Activated CD8-positive, alpha-beta T cell treated with anti-CD3 and anti-CD28 coated beads for 36 hours (primary cell): ENCODE measurements at regions not wholly inside any gene's neighbourhood (a gene's known extent, or its start where the extent isn't known, plus 50 kb on each side); places are given as distances from the start of the nearest gene placed in this dataset.

Experiments used
- ATAC-seq: fragments of 200-7000 bp; cut with Tn5 transposase; one replicate; pipeline ENCODE4 v1.10.0; 2021; ENCODE audit warnings: mild to moderate bottlenecking, moderate library complexity
- CTCF ChIA-PET: fragments of 350-600 bp; sonication (Branson Sonifier 250); formaldehyde crosslinking; loops from one replicate; lab custom pipeline; 2021; ENCODE audit warnings: antibody characterized with exemption; lab: Charles Lee
- POLR2A ChIA-PET: fragments of 350-600 bp; sonication (Branson Sonifier 250); formaldehyde crosslinking; loops from one replicate; lab custom pipeline; 2021; ENCODE audit warnings: antibody characterized with exemption; lab: Charles Lee
- DNase-seq: peaks from one replicate; pipeline ENCODE4 v3.0.0-alpha.2; 2020
- H3K27ac Mint-ChIP-seq: one replicate; pipeline ENCODE4 v1.8.0; 2021; ENCODE audit warnings: mild to moderate bottlenecking, mixed read lengths
- H3K27me3 Mint-ChIP-seq: one replicate; pipeline ENCODE4 v1.8.0; 2021; ENCODE audit warnings: mixed read lengths
- H3K36me3 Mint-ChIP-seq: one replicate; pipeline ENCODE4 v1.8.0; 2021; ENCODE audit warnings: low read depth, mixed read lengths
- H3K4me1 Mint-ChIP-seq: one replicate; pipeline ENCODE4 v1.8.0; 2021; ENCODE audit warnings: low read depth, mixed read lengths
- H3K4me3 Mint-ChIP-seq: one replicate; pipeline ENCODE4 v1.8.0; 2021; ENCODE audit warnings: mild to moderate bottlenecking, moderate library complexity, mixed read lengths
- H3K9me3 Mint-ChIP-seq: one replicate; pipeline ENCODE4 v1.8.0; 2021; ENCODE audit warnings: mixed read lengths
- intact Hi-C: fragments of 100-400 bp; cut with micrococcal nuclease; formaldehyde crosslinking; loops from one replicate; pipeline ENCODE4 v1.10.0; 2022
- TF ChIP-seq, protein P1 (sequence below): fragments of 200-600 bp; IDR thresholded peaks from one replicate; pipeline ENCODE4 v1.8.0; 2022; ENCODE audit warnings: antibody characterized with exemption, mild to moderate bottlenecking

DNA sequence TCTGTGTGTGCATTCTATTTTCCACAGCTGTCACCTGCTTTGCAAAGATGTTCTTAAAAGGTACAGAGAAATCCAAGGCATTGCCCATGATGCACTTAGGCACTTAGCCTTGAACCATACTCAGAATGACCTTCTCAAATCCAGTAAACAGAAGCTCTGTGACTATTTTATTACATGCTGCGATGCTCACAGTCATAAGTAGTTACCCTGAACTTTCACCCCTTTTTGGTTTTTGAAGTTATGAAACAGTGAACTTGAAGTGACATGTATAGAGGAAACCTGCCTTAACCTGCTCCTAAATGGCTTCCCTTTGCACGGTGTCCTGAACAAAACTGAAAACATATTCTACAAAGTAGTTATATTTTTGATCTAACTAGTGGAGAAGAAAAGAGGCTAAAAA, 100.4 kb downstream of the SLC10A2 start:
- POLR2A ChIA-PET, result no interaction called here
- Mint-ChIP-seq H3K27ac (no peak overlapping the region), H3K9me3 (no peaks in the 10 kb centered on the region), H3K4me1 (no peaks in the 10 kb centered on the region), H3K27me3 (peaks cover 3% of the 10 kb centered on the region), H3K36me3 (no peaks in the 10 kb centered on the region), H3K4me3 (no peak overlapping the region)
- ATAC-seq, result no peak
- CTCF ChIA-PET, result no interaction called here
- intact Hi-C loops, result no loop called here
- TF ChIP-seq, protein P1, sequence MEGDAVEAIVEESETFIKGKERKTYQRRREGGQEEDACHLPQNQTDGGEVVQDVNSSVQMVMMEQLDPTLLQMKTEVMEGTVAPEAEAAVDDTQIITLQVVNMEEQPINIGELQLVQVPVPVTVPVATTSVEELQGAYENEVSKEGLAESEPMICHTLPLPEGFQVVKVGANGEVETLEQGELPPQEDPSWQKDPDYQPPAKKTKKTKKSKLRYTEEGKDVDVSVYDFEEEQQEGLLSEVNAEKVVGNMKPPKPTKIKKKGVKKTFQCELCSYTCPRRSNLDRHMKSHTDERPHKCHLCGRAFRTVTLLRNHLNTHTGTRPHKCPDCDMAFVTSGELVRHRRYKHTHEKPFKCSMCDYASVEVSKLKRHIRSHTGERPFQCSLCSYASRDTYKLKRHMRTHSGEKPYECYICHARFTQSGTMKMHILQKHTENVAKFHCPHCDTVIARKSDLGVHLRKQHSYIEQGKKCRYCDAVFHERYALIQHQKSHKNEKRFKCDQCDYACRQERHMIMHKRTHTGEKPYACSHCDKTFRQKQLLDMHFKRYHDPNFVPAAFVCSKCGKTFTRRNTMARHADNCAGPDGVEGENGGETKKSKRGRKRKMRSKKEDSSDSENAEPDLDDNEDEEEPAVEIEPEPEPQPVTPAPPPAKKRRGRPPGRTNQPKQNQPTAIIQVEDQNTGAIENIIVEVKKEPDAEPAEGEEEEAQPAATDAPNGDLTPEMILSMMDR, result no peak
- no peak for DNase-seq

DNA sequence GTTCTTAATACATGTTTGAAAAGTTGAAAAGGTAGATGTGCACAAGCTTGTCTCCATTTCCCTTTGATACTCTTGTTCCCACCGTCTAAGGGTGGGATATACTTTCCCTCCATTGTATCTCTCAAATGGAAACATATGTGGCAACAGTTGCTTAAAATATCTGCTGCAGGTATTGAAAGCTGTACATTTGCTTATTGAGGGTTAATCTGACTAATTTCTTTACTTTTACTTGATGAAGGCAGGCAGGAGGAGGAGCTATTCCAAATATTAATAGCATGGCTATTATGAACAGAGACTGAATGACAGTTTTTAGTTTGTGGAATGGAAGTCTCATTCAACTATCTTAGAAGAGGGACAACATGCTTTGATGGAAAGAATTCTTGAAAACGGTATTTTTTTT, 103.8 kb downstream of the SLC10A2 start:
- H3K4me1 Mint-ChIP-seq, result no peaks in the 10 kb centered on the region
- H3K27ac Mint-ChIP-seq, result no peak overlapping the region
- TF ChIP-seq, protein P1, result no peak
- H3K36me3 Mint-ChIP-seq, result no peaks in the 10 kb centered on the region
- ATAC-seq, result no peak
- peaks cover 3% of the 10 kb centered on the region for H3K27me3 Mint-ChIP-seq
- H3K9me3 Mint-ChIP-seq, result no peaks in the 10 kb centered on the region
- no peak overlapping the region for H3K4me3 Mint-ChIP-seq
- POLR2A ChIA-PET, result no interaction called here
- intact Hi-C loops, result no loop called here
- no peak for DNase-seq
- CTCF ChIA-PET, result no interaction called here

DNA sequence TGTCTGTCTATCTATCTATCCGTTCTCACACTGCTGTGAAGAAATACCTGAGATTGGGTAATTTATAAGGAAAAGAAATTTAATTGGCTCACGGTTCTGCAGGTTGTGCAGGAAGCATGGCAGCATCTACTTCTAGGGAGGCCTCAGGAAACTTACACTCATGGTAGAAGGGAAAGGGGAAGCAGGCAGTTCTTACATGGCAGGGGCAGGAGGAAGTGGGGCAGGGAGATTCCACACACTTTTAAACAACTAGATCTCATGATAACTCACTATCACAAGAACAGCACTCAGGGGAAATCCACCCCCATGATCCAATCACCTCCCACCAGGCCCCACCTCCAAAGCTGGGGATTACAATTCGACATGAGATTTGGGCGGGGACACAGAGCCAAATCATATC, 105.3 kb downstream of the SLC10A2 start:
- intact Hi-C loops, result no loop called here
- H3K36me3 Mint-ChIP-seq, result no peaks in the 10 kb centered on the region
- peaks cover 2% of the 10 kb centered on the region for H3K27me3 Mint-ChIP-seq
- no peak for DNase-seq
- no peak for ATAC-seq
- H3K4me1 Mint-ChIP-seq, result no peaks in the 10 kb centered on the region
- H3K27ac Mint-ChIP-seq, result no peak overlapping the region
- POLR2A ChIA-PET, result no interaction called here
- H3K9me3 Mint-ChIP-seq, result no peaks in the 10 kb centered on the region
- H3K4me3 Mint-ChIP-seq, result no peak overlapping the region
- CTCF ChIA-PET, result no interaction called here
- TF ChIP-seq, protein P1, result no peak

DNA sequence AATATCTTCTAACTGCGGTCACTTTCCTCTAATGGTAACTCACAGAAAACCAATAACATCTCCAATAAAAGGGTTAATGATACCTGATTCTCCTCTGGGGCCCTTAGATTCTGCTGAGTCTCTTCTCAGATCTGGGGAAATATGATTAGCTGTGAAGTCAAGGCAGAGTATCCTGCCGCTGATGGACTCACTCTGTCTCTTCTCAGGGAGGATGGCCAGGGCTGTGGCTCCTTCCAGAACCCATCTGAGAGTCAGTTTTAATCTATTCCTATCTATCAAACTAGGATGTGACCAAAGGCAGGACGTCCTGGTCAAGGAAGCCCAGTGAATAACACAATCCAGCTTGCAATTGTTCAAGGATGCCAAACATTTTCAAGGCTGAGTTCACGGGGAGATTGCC, 109.8 kb downstream of the SLC10A2 start:
- ChIA-PET POLR2A (no interaction called here), CTCF (no interaction called here)
- TF ChIP-seq, protein P1, result no peak
- intact Hi-C loops, result no loop called here
- no peak overlapping the region for H3K27ac Mint-ChIP-seq
- DNase-seq, result no peak
- ATAC-seq, result no peak
- H3K36me3 Mint-ChIP-seq, result no peaks in the 10 kb centered on the region
- no peak overlapping the region for H3K4me3 Mint-ChIP-seq
- H3K9me3 Mint-ChIP-seq, result no peaks in the 10 kb centered on the region
- peaks cover 2% of the 10 kb centered on the region for H3K27me3 Mint-ChIP-seq
- no peaks in the 10 kb centered on the region for H3K4me1 Mint-ChIP-seq

DNA sequence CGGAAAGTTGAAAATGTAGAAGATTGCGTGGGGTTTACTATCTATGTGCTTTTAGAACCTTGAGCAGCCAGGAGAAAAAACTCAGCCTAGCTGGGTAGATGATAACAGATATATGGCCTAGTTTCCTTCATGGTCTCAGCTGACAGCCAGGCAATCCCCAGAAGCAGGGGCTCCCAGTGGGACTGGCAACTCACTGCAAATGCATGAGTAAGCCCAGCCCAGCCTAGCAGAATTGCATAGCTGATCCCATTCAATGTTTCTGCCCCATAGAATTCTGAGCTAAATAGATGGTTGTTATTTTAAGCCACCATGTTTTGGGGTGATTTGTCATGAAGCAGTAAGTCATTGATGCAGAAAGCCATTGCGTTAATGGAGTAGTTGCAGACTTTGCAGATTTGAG, 108.5 kb downstream of the ERCC5 start:
- CTCF ChIA-PET, result no interaction called here
- Mint-ChIP-seq H3K9me3 (no peaks in the 10 kb centered on the region), H3K27me3 (peaks cover 2% of the 10 kb centered on the region), H3K36me3 (no peaks in the 10 kb centered on the region), H3K27ac (no peak overlapping the region), H3K4me1 (no peaks in the 10 kb centered on the region), H3K4me3 (no peak overlapping the region)
- intact Hi-C loops, result no loop called here
- DNase-seq (no peak), ATAC-seq (no peak)
- POLR2A ChIA-PET, result no interaction called here
- TF ChIP-seq, protein P1, result no peak
